ENCODE measurements at regions not wholly inside any gene's neighbourhood (a gene's known extent, or its start where the extent isn't known, plus 50 kb on each side); places are given as distances from the start of the nearest gene placed in this dataset.
A peak's percentile ranks its signal among the peaks of the same experiment; 100 is the strongest.

GRCh38 chr1:94599095-94599813, 57.7 kb upstream of the F3 start:
- peak; percentile 28 for TF ChIP-seq CTCF (IDR thresholded peaks at IDR 0.05; ENCODE audit: low read depth, low read length)
- no peak for DNase-seq (ENCODE audit: low read depth in 2 of 2)
- H3K4me3 ChIP-seq (replicated peaks in 1 of 2; ENCODE audit: low read depth in 2 of 2, low read length in 2 of 2) = no peak overlapping the region

GRCh38 chr1:94597701-94598100, 56.1 kb upstream of the F3 start:
- no peak overlapping the region for H3K4me3 ChIP-seq (replicated peaks in 1 of 2; ENCODE audit: low read depth in 2 of 2, low read length in 2 of 2)

GRCh38 chr1:94596260-94596659, 54.7 kb upstream of the F3 start:
- no peak for DNase-seq (ENCODE audit: low read depth in 2 of 2)
- no peak overlapping the region for H3K4me3 ChIP-seq (replicated peaks in 1 of 2; ENCODE audit: low read depth in 2 of 2, low read length in 2 of 2)
- TF ChIP-seq CTCF (IDR thresholded peaks at IDR 0.05; ENCODE audit: low read depth, low read length) = no peak

More at GRCh38 chr1:94597701-94598100, 56.1 kb upstream of the F3 start:
- DNase-seq (ENCODE audit: low read depth in 2 of 2) = peak in 1 of 2 donors; percentile 91
- no peak for TF ChIP-seq CTCF (IDR thresholded peaks at IDR 0.05; ENCODE audit: low read depth, low read length)

- TF ChIP-seq CTCF (IDR thresholded peaks at IDR 0.05; ENCODE audit: low read depth, low read length) = no peak
- peak in 1 of 2 donors; percentile 65 for DNase-seq (ENCODE audit: low read depth in 2 of 2)
- H3K4me3 ChIP-seq (replicated peaks in 1 of 2; ENCODE audit: low read depth in 2 of 2, low read length in 2 of 2) = no peak overlapping the region
Measured at GRCh38 chr1:94595658-94596057, 54.1 kb upstream of the F3 start.

GRCh38 chr1:94593611-94594010, 52.1 kb upstream of the F3 start:
- H3K4me3 ChIP-seq (replicated peaks in 1 of 2; ENCODE audit: low read depth in 2 of 2, low read length in 2 of 2) = no peak overlapping the region
- no peak for DNase-seq (ENCODE audit: low read depth in 2 of 2)
- TF ChIP-seq CTCF (IDR thresholded peaks at IDR 0.05; ENCODE audit: low read depth, low read length) = no peak

- no peak overlapping the region for H3K4me3 ChIP-seq (replicated peaks in 1 of 2; ENCODE audit: low read depth in 2 of 2, low read length in 2 of 2)
- no peak for TF ChIP-seq CTCF (IDR thresholded peaks at IDR 0.05; ENCODE audit: low read depth, low read length)
- DNase-seq (ENCODE audit: low read depth in 2 of 2) = no peak
Measured at GRCh38 chr1:94592571-94592920, 51.0 kb upstream of the F3 start.
